Tibial nerve (tissue), 3 donors: ENCODE measurements at regions not wholly inside any gene's neighbourhood (a gene's known extent, or its start where the extent isn't known, plus 50 kb on each side); places are given as distances from the start of the nearest gene placed in this dataset.

ENCODE experiments used
- CTCF ChIP-seq, 5 experiments: fragments of 200-600 bp in 3 of 5; fragments of 450-650 bp in 2 of 5; sonication (generic) in 3 of 5; IDR thresholded peaks; one replicate each; pipeline ENCODE4 v1.5.1; 2016 to 2019; ENCODE audit warnings: antibody characterized with exemption in 5 of 5, mild to moderate bottlenecking in 3 of 5, moderate library complexity in 2 of 5
- POLR2A ChIP-seq, 2 donors: fragments of 450-650 bp; IDR thresholded peaks; one replicate each; pipeline ENCODE4 v1.6.1; 2017; ENCODE audit warnings: antibody characterized with exemption in 2 of 2, mild to moderate bottlenecking in 2 of 2, moderate library complexity in 2 of 2

DNA sequence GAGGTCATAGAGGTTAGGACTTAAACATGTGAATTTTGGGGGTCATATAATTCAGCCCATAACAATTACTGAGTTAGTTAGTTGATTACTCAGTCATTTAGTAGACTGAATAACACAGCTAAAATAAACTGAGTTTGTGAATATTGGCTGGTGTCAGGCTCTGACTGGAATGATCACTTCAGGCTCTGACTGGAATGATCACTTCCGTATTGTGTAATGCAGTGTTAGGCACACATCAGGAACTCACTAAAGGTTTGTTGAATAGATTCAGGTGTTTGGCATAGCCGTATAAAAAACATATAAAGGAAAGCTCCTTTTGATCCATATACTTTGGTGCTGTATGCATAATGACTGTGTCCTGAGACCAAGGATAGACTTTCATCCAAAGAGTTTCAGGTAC is 610.5 kb downstream of the INSC start:
- no peak for TF ChIP-seq POLR2A (IDR thresholded peaks at IDR 0.05)
- TF ChIP-seq CTCF (IDR thresholded peaks at IDR 0.05) = no peak
